Peyer's patch (tissue), 4 donors: ENCODE measurements at regions not wholly inside any gene's neighbourhood (a gene's known extent, or its start where the extent isn't known, plus 50 kb on each side); places are given as distances from the start of the nearest gene placed in this dataset.

Source experiments
- DNase-seq, 3 donors: peaks; one replicate each; pipeline ENCODE4 v3.0.0-alpha.2; 2017 to 2019
- H3K27ac ChIP-seq, 4 donors: fragments of 200-600 bp; sonication (generic); one replicate each; pipeline ENCODE4 v1.5.1; 2016 to 2019
- H3K27me3 ChIP-seq, 2 donors: fragments of 200-600 bp; sonication (generic); one replicate each; pipeline ENCODE4 v1.5.1; 2019
- H3K36me3 ChIP-seq, 3 donors: fragments of 200-600 bp; sonication (generic); one replicate each; pipeline ENCODE4 v1.5.1; 2016 to 2019
- H3K4me1 ChIP-seq, 4 donors: fragments of 200-600 bp; sonication (generic); one replicate each; pipeline ENCODE4 v1.5.1; 2016 to 2019
- H3K4me3 ChIP-seq, 4 donors: fragments of 200-600 bp; sonication (generic); 1 replicate in 3 of 4; 2 replicates in 1 of 4; pipeline ENCODE4 v1.5.1; 2016 to 2019; ENCODE audit warnings: mild to moderate bottlenecking in 1 of 4
- H3K9me3 ChIP-seq, 4 donors: fragments of 200-600 bp; sonication (generic); one replicate each; pipeline ENCODE4 v1.5.1; 2016 to 2019; ENCODE audit warnings: mild to moderate bottlenecking in 1 of 4
- POLR2A ChIP-seq, 2 donors: fragments of 450-650 bp; IDR thresholded peaks; one replicate each; pipeline ENCODE4 v1.5.1; 2017; ENCODE audit warnings: antibody characterized with exemption in 2 of 2, mild to moderate bottlenecking in 2 of 2, moderate library complexity in 2 of 2
- TF ChIP-seq, protein P1 (sequence below), 6 experiments: fragments of 450-650 bp in 4 of 6; fragments of 200-600 bp in 2 of 6; sonication (generic) in 1 of 6; IDR thresholded peaks; one replicate each; pipeline ENCODE4 v1.5.1; 2017 to 2019; ENCODE audit warnings: antibody characterized with exemption in 6 of 6, mild to moderate bottlenecking in 3 of 6, moderate library complexity in 1 of 6

- TF ChIP-seq, protein P1, sequence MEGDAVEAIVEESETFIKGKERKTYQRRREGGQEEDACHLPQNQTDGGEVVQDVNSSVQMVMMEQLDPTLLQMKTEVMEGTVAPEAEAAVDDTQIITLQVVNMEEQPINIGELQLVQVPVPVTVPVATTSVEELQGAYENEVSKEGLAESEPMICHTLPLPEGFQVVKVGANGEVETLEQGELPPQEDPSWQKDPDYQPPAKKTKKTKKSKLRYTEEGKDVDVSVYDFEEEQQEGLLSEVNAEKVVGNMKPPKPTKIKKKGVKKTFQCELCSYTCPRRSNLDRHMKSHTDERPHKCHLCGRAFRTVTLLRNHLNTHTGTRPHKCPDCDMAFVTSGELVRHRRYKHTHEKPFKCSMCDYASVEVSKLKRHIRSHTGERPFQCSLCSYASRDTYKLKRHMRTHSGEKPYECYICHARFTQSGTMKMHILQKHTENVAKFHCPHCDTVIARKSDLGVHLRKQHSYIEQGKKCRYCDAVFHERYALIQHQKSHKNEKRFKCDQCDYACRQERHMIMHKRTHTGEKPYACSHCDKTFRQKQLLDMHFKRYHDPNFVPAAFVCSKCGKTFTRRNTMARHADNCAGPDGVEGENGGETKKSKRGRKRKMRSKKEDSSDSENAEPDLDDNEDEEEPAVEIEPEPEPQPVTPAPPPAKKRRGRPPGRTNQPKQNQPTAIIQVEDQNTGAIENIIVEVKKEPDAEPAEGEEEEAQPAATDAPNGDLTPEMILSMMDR (IDR thresholded peaks at IDR 0.05) = no peak
- TF ChIP-seq POLR2A (IDR thresholded peaks at IDR 0.05) = no peak
- Histone ChIP-seq H3K27me3 (no peaks in the 10 kb centered on the region), H3K9me3 (no peaks in the 10 kb centered on the region)
Measured at GRCh38 chr4:57403591-57403990, 293.4 kb upstream of the IGFBP7 start.

DNA sequence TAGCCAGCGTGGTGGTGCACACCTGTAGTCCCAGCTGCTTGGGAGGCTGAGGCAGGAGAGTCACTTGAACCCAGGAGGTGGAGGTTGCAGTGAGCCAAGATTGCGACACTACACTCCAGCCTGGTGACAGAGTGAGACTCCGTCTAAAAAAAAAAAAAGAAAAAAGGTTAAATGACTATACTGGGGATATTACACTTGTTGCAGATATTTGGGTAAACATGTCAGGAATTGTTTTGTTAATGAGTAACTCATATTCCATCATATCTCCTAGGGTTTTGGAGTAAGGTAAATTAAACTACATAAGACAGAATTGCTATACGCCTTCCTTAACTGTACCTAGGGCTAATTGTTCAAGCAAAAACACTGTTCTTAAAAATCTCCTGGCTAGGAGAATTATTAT, 291.4 kb upstream of the IGFBP7 start:
- H3K9me3 ChIP-seq = no peaks in the 10 kb centered on the region
- H3K27ac ChIP-seq = no peak overlapping the region
- H3K4me1 ChIP-seq = no peaks in the 10 kb centered on the region
- no peak for TF ChIP-seq POLR2A (IDR thresholded peaks at IDR 0.05)
- TF ChIP-seq, protein P1 (IDR thresholded peaks at IDR 0.05) = no peak
- DNase-seq = no peak
- H3K4me3 ChIP-seq = no peak overlapping the region
- no peaks in the 10 kb centered on the region for H3K27me3 ChIP-seq
- no peaks in the 10 kb centered on the region for H3K36me3 ChIP-seq

More at GRCh38 chr4:57403591-57403990, 293.4 kb upstream of the IGFBP7 start:
- no peak for DNase-seq
- no peak overlapping the region for H3K4me3 ChIP-seq
- H3K36me3 ChIP-seq = no peaks in the 10 kb centered on the region
- H3K4me1 ChIP-seq = no peaks in the 10 kb centered on the region
- no peak overlapping the region for H3K27ac ChIP-seq

GRCh38 chr4:57378766-57379165, 268.6 kb upstream of the IGFBP7 start:
- Histone ChIP-seq H3K4me3 (no peak overlapping the region), H3K36me3 (no peaks in the 10 kb centered on the region), H3K4me1 (no peaks in the 10 kb centered on the region), H3K27ac (no peak overlapping the region), H3K27me3 (no peaks in the 10 kb centered on the region), H3K9me3 (no peaks in the 10 kb centered on the region)
- TF ChIP-seq, protein P1 (IDR thresholded peaks at IDR 0.05) = no peak
- no peak for DNase-seq

DNA sequence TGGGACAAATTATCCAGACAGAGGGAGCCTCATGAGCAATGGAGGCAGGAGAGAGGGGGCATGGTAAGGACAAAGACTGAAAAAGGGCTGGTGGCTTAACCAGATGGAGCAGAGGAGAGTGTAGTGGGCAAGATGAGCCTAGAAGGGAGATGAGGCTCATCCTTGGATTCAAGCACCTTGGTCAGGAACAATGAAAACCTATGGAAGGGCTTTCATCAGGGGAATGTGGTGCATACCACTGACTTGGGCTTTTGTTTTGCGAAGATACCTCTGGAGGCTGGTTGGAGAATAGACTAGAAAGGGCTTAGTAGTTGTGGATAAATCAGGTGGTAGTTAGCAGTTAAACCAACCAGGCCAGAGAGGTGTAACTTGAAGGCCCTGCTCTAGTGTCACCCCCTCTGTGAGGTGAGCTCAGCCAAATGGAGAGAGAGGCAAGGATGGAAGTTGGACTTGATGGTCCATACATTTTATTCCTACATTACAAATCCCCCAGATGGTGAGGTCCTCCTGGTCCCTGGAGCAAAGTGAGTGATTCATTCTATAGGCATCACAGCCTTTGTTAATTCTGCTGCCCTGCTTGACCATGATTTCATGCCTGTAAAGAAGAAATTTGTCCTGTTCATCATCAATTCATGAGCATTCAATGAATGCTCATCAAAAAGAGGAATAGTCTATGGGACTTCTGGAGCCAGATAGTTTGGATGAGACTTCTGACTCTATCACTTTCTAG, 264.8 kb upstream of the IGFBP7 start:
- Histone ChIP-seq H3K9me3 (no peaks in the 10 kb centered on the region), H3K27me3 (no peaks in the 10 kb centered on the region), H3K4me3 (no peak overlapping the region), H3K27ac (no peak overlapping the region), H3K36me3 (no peaks in the 10 kb centered on the region), H3K4me1 (no peaks in the 10 kb centered on the region)
- no peak for DNase-seq
- TF ChIP-seq POLR2A (IDR thresholded peaks at IDR 0.05) = no peak
- TF ChIP-seq, protein P1 (IDR thresholded peaks at IDR 0.05) = no peak

DNA sequence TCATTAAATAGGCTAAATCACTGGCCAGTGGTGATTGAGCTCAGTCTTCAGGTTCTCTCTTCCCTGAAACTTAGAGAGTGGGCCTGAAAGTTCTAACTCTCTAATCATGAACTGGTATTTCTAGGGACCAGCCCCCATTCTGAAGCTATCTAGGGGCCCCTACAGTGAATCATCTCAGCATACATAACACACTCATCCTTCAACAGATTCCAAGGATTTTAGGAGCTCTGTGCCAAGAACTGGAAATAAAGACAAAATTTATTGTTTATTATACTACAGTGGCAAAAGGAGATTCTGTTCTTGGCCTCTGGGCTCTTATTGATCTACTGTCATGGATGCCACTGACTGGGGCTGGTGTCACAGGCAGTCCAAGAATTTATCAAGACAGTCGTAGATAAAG, 263.8 kb upstream of the IGFBP7 start:
- DNase-seq = no peak
- TF ChIP-seq, protein P1 (IDR thresholded peaks at IDR 0.05) = no peak
- TF ChIP-seq POLR2A (IDR thresholded peaks at IDR 0.05) = no peak
- no peak overlapping the region for H3K4me3 ChIP-seq
- no peaks in the 10 kb centered on the region for H3K36me3 ChIP-seq
- no peaks in the 10 kb centered on the region for H3K4me1 ChIP-seq
- no peak overlapping the region for H3K27ac ChIP-seq
- no peaks in the 10 kb centered on the region for H3K27me3 ChIP-seq
- no peaks in the 10 kb centered on the region for H3K9me3 ChIP-seq

DNA sequence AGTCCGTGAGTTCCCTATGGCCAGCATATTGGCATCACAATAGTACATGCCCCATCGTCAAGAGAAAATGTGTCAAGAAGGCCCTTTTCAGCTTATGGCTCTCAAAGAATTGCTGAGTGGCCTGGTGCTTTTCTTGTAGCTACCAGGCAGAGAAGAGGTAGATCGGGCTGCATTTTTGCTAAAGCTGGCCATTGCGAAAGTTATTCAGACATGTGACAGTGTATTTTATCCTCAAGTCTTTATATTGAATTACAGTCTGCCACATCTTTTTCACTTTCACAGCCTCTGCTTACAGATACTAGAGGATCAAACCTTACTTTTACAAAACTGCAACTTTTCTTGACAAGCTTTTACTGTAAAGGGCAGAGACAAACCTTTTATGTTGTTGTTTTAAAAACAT, 261.5 kb upstream of the IGFBP7 start:
- H3K27me3 ChIP-seq = no peaks in the 10 kb centered on the region
- no peaks in the 10 kb centered on the region for H3K9me3 ChIP-seq
- TF ChIP-seq, protein P1 (IDR thresholded peaks at IDR 0.05) = no peak
- TF ChIP-seq POLR2A (IDR thresholded peaks at IDR 0.05) = no peak
- no peak overlapping the region for H3K4me3 ChIP-seq
- H3K27ac ChIP-seq = no peak overlapping the region
- no peak for DNase-seq
- H3K36me3 ChIP-seq = no peaks in the 10 kb centered on the region
- no peaks in the 10 kb centered on the region for H3K4me1 ChIP-seq
